Cardiac muscle cell (in vitro differentiated cells and primary cell): ENCODE measurements at regions not wholly inside any gene's neighbourhood (a gene's known extent, or its start where the extent isn't known, plus 50 kb on each side); places are given as distances from the start of the nearest gene placed in this dataset.

Experiments
- DNase-seq, 2 donors: peaks; one replicate each; pipeline versions ENCODE4 v3.0.0 to v3.0.0-alpha.2; 2010 to 2017; ENCODE audit warnings: low read depth in 1 of 2, low spot score in 1 of 2
- H3K27ac ChIP-seq: fragments of 200-600 bp; sonication (generic); 2 replicates; pipeline ENCODE4 v1.5.1; 2016
- H3K27me3 ChIP-seq: fragments of 200-600 bp; sonication (generic); 2 replicates; pipeline ENCODE4 v1.6.0; 2016; ENCODE audit warnings: control low read depth
- H3K36me3 ChIP-seq: fragments of 200-600 bp; sonication (generic); 2 replicates; pipeline ENCODE4 v1.5.1; 2016; ENCODE audit warnings: control low read depth
- H3K4me1 ChIP-seq: fragments of 200-600 bp; sonication (generic); 2 replicates; pipeline ENCODE4 v1.8.1; 2017; ENCODE audit warnings: low read depth, mild to moderate bottlenecking, mixed run types
- H3K4me3 ChIP-seq: fragments of 200-600 bp; sonication (generic); 2 replicates; pipeline ENCODE4 v1.5.1; 2016; ENCODE audit warnings: mild to moderate bottlenecking
- H3K9me3 ChIP-seq: fragments of 200-600 bp; sonication (generic); 2 replicates; pipeline ENCODE4 v1.5.1; 2017; ENCODE audit warnings: low read depth, mild to moderate bottlenecking, control low read depth
- TF ChIP-seq, protein P1 (sequence below): IDR thresholded peaks from 2 replicates; pipeline ENCODE4 v1.5.1; 2012; ENCODE audit warnings: low read depth, mild to moderate bottlenecking, low read length

GRCh38 chr1:198472997-198473396 is 67.5 kb downstream of the ATP6V1G3 start:
- Histone ChIP-seq H3K36me3 (no peaks in the 10 kb centered on the region), H3K4me3 (no peak overlapping the region), H3K4me1 (no peaks in the 10 kb centered on the region), H3K27me3 (no peaks in the 10 kb centered on the region), H3K9me3 (no peaks in the 10 kb centered on the region), H3K27ac (no peak overlapping the region)
- TF ChIP-seq, protein P1, sequence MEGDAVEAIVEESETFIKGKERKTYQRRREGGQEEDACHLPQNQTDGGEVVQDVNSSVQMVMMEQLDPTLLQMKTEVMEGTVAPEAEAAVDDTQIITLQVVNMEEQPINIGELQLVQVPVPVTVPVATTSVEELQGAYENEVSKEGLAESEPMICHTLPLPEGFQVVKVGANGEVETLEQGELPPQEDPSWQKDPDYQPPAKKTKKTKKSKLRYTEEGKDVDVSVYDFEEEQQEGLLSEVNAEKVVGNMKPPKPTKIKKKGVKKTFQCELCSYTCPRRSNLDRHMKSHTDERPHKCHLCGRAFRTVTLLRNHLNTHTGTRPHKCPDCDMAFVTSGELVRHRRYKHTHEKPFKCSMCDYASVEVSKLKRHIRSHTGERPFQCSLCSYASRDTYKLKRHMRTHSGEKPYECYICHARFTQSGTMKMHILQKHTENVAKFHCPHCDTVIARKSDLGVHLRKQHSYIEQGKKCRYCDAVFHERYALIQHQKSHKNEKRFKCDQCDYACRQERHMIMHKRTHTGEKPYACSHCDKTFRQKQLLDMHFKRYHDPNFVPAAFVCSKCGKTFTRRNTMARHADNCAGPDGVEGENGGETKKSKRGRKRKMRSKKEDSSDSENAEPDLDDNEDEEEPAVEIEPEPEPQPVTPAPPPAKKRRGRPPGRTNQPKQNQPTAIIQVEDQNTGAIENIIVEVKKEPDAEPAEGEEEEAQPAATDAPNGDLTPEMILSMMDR = no peak
- no peak for DNase-seq

GRCh38 chr1:198472119-198472518 is 68.4 kb downstream of the ATP6V1G3 start:
- H3K36me3 ChIP-seq = no peaks in the 10 kb centered on the region
- no peak overlapping the region for H3K27ac ChIP-seq
- no peaks in the 10 kb centered on the region for H3K9me3 ChIP-seq
- no peak overlapping the region for H3K4me3 ChIP-seq
- TF ChIP-seq, protein P1 = no peak
- H3K4me1 ChIP-seq = no peaks in the 10 kb centered on the region
- no peak for DNase-seq
- no peaks in the 10 kb centered on the region for H3K27me3 ChIP-seq

GRCh38 chr1:198467907-198468306 is 72.6 kb downstream of the ATP6V1G3 start:
- H3K9me3 ChIP-seq = no peaks in the 10 kb centered on the region
- DNase-seq = no peak
- no peak overlapping the region for H3K27ac ChIP-seq
- H3K27me3 ChIP-seq = no peaks in the 10 kb centered on the region
- H3K4me1 ChIP-seq = no peaks in the 10 kb centered on the region
- no peak overlapping the region for H3K4me3 ChIP-seq
- H3K36me3 ChIP-seq = no peaks in the 10 kb centered on the region
- TF ChIP-seq, protein P1 = no peak

DNA sequence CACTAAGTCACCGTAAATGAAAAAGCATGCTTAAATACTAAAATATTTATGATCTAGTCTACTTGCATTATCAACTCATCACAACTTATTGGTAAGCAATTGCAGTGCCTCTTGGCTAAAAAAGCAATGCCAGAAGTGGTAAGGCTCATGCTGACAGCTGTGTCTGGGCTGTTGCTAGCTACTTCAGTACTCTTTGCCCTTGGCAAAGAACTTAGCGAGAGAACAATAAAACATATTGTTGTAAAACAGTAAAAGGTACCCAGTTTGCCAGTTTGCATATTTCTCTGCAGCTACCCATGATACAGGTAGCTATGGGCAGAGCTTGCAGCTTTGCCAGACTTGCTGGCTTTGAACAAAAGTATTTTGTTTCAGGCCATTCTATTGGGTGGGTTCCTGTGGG is 73.1 kb downstream of the ATP6V1G3 start:
- Histone ChIP-seq H3K4me3 (no peak overlapping the region), H3K27me3 (no peaks in the 10 kb centered on the region), H3K4me1 (no peaks in the 10 kb centered on the region), H3K27ac (no peak overlapping the region), H3K9me3 (no peaks in the 10 kb centered on the region), H3K36me3 (no peaks in the 10 kb centered on the region)
- DNase-seq = no peak
- TF ChIP-seq, protein P1 = no peak

DNA sequence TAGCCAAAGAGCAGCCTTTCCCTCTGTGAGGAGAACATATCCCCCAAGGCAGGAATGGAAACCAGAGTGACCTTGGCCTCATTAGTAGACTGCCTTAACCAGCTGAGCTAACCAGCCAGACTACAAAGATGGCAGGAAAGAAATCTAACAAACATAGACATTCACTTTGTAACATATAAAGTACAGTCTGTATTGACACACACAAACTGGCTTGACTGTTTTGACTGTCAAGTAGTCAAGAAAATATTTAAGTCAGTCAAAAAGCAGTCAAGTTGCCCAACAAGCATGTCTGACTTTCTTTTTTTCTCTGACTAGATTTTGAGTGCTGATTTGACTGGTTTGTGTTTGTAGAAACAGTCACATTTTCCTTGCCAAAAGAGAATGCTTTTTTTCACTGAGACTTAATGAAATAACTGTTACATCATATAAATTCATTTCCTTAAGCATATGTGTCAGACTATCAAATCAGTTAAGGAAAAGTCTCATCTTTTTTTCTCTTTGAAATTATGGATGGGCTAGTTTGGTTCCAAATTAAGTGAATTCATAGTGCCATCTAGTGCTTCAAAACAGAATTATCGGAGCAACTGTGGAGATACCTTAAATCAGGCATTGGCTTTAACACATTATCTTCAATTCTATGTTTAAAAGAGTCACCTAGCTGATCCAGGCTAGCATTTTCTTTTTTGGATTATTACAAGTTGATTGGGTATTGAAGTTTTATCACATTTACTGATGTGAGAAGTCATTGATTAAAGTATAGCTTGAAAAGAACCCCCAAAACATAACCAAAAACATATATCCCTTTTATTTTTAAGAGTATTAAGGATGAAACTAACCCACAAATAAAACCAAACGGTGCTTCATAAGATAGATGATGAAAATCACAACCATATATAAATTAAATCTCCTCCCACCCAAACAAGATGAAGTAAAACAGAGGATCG is 75.0 kb downstream of the ATP6V1G3 start:
- Histone ChIP-seq H3K27me3 (no peaks in the 10 kb centered on the region), H3K27ac (no peak overlapping the region), H3K4me3 (no peak overlapping the region), H3K9me3 (no peaks in the 10 kb centered on the region), H3K4me1 (no peaks in the 10 kb centered on the region), H3K36me3 (no peaks in the 10 kb centered on the region)
- TF ChIP-seq, protein P1 = peak; percentile 64
- peak; percentile 48 to 74 for DNase-seq
